Epithelial cell of proximal tubule (primary cell): ENCODE measurements at regions not wholly inside any gene's neighbourhood (a gene's known extent, or its start where the extent isn't known, plus 50 kb on each side); places are given as distances from the start of the nearest gene placed in this dataset.
"Not testable (repeated sequence)": the region's sequence is repeated elsewhere in the genome, so short reads cannot be mapped to it uniquely, and the experiment has no call there.

Experiments used
- DNase-seq: peaks from one replicate; pipeline ENCODE4 v3.0.0-alpha.2; 2011; ENCODE audit warnings: low read depth
- H3K4me3 ChIP-seq: 2 replicates; pipeline ENCODE4 v1.5.1; 2011; ENCODE audit warnings: low read depth, mild to moderate bottlenecking, low read length
- TF ChIP-seq, protein P1 (sequence below): conservative IDR thresholded peaks from 2 replicates; pipeline ENCODE4 v1.5.1; 2012; ENCODE audit warnings: low read depth, mild to moderate bottlenecking, low read length

DNA sequence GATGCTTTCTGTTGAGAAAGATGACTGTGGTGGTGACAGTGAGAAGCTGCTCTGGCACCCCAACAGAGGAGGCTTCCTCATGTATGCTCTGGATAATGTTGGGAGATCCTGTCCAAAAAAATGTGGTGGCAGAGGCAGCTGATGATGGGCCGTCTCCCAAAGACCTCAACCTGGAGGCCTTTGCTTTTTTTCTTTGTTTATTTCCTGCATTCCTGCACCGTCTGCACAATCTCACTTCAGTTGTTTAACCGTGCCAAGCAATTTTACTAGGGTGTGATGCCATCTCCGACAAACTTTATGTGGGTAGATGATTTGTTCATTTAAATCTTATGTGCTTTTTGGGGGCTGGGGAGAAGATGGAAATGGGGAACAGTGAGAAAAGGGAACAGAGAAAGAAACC lies 62.2 kb upstream of the IGFBP5 start:
- TF ChIP-seq, protein P1, sequence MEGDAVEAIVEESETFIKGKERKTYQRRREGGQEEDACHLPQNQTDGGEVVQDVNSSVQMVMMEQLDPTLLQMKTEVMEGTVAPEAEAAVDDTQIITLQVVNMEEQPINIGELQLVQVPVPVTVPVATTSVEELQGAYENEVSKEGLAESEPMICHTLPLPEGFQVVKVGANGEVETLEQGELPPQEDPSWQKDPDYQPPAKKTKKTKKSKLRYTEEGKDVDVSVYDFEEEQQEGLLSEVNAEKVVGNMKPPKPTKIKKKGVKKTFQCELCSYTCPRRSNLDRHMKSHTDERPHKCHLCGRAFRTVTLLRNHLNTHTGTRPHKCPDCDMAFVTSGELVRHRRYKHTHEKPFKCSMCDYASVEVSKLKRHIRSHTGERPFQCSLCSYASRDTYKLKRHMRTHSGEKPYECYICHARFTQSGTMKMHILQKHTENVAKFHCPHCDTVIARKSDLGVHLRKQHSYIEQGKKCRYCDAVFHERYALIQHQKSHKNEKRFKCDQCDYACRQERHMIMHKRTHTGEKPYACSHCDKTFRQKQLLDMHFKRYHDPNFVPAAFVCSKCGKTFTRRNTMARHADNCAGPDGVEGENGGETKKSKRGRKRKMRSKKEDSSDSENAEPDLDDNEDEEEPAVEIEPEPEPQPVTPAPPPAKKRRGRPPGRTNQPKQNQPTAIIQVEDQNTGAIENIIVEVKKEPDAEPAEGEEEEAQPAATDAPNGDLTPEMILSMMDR, result no peak
- no peak for DNase-seq
- H3K4me3 ChIP-seq, result no peak overlapping the region

DNA sequence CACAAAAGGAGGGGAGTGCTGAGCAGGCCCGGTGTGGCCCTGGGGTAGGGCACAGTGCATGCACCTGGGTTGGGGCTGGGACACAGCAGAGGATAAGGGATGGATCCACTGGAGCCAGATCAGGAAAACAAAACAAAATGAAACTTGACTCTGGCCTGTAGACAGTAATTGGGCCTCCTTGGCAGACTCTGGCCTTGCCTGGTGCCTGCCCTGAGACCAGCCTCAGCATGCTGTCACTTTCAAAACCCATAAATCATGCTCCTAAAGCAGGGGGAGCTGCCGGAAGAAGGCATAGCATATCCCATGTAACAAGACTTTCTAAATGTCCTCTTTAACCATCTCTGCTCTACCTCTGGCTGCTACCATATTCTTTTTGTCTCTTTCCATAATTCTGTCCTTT lies 61.1 kb upstream of the IGFBP5 start:
- no peak for DNase-seq
- TF ChIP-seq, protein P1, result no peak
- H3K4me3 ChIP-seq, result no peak overlapping the region

DNA sequence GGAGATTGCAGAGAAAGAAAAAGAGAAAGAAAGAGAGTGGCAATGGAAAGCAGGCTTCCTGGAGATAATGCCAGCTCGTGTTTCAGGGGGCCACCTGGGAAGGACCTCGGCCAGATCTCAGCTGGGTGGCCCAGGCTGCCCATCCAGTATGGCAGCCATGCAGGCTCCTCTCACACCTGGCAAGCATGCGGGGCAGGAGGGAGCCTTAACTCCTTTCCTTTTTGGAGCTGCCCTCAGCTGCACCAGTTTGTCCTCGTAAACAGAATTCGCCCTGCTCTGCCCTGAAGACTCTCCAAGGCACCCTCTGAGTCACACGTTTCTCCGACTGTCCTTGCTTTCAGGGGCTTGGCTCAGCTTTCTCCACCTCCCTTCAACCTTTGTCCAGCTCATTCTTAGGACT lies 59.5 kb upstream of the IGFBP5 start:
- TF ChIP-seq, protein P1, result no peak
- no peak overlapping the region for H3K4me3 ChIP-seq
- DNase-seq, result no peak

DNA sequence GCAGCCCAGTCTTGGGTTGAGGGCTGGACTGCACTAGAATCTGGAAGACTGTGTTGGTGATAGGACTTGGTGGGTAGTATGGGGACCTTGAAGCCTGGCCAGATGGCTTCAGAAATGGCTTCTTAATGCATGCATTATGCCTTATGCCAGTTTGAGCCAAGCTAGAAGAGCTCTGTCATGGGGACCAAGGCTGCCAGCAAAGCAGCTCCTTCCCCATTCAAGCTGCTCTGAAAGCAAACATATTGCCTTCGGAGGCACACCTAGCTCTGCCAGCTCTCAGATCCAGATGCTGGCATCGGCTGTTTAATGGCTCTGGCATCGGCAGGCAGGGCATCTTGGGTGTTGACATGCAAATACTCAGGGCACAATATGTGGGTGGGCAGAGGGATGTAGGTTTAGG lies 59.0 kb upstream of the IGFBP5 start:
- TF ChIP-seq, protein P1, result no peak
- no peak overlapping the region for H3K4me3 ChIP-seq
- no peak for DNase-seq

DNA sequence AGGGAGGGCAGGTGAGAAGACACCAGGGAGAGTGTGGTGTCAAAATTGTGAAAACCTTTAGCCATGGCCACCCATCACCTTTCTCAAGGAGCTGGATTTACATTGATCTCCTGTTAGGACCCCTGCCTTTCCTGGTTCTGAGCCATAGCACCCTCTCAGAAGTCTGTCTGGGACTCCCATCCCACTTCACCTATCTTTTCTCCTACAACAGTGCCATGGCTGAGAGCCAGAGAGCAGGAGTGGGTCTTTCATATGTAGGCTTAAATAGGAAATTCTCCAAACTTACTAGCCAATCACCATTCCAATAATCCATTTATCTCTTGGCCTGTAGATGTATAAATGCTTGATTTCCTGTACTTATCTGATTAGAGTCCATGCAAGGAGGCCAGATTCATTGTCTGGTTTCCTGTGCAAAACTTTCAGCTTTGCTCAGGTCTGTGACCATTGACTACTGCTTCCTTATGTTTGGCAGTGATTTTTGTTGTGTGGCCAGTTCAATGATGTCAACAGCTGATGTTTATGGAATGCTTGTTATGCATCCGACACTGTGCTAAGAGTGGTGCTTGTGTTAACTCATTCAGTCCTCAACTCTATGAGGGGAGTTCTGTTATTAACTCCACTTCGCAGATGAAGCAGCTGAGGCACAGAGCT lies 57.6 kb upstream of the IGFBP5 start:
- H3K4me3 ChIP-seq, result no peak overlapping the region
- no peak for DNase-seq
- TF ChIP-seq, protein P1, result no peak

DNA sequence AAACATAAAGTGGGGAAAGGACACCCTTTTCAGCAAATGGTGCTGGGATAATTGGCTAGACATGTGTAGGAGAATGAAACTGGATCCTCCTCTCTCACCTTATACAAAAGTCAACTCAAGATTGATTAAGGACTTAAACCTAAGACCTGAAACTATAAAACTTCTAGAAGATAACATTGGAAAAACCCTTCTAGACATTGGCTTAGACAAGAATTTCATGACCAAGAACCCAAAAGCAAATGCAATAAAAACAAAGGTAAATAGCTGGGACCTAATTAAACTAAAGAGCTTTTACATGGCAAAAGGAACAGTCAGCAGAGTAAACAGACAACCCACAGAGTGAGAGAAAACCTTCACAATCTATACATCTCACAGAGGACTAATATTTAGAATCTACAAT lies 55.4 kb upstream of the IGFBP5 start:
- DNase-seq, H3K4me3 ChIP-seq: not testable (repeated sequence)

DNA sequence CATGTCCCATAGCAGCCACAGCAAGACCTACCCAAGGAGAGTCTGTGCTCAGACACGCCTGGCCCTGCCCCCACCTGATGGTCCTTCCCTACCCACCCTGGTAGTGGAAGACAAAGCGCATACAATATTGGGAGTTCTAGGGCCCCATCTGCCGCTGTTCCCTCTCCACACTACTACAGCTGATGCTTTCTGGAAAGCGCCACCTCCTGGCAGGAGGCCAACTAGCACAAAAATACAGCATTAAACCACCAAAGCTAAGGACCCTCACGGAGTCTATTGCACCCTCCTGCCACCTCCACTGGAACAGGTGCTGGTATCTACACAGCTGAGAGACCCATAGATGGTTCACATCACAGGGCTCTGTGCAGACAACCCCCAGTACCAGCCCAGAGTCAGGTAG lies 50.9 kb upstream of the IGFBP5 start:
- H3K4me3 ChIP-seq, DNase-seq: not testable (repeated sequence)

DNA sequence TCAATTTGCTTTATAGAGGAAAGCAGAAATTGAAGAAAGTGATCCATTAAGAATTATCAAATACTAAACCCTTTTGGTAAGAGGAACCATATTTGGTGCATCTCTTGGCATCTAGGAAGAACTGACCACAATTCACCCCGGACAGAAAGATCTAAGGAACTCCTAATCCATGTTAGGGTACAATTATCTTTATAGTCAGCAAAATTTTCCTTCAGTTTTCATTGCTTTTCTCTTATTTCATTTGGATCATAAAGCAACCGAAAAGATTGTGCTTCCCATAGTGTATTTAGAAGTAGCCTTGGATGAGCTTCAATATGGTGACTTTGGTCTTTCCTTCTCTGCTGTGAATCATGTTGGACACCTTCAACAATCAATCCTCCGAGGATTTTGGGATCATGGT lies 50.1 kb upstream of the IGFBP5 start:
- H3K4me3 ChIP-seq, result no peak overlapping the region
- DNase-seq, result no peak
- TF ChIP-seq, protein P1, result no peak
